GM12892 (cell line): ENCODE measurements at regions not wholly inside any gene's neighbourhood (a gene's known extent, or its start where the extent isn't known, plus 50 kb on each side); places are given as distances from the start of the nearest gene placed in this dataset.
"Not testable (repeated sequence)": the region's sequence is repeated elsewhere in the genome, so short reads cannot be mapped to it uniquely, and the experiment has no call there.

Experiments
- DNase-seq: peaks from one replicate; pipeline ENCODE4 v3.0.0; 2011; ENCODE audit not compliant: insufficient read length
- FAIRE-seq: peaks from 2 replicates; lab custom pipeline; 2011; peaks lifted over from hg19 to GRCh38; lab: Jason Lieb, UNC
- POLR2A ChIP-seq: IDR thresholded peaks from 2 replicates; pipeline ENCODE4 v1.6.1; 2011; ENCODE audit warnings: low read depth, low read length, control low read depth
- POLR2AphosphoS5 ChIP-seq: IDR thresholded peaks from 2 replicates; pipeline ENCODE4 v1.6.1; 2011; ENCODE audit warnings: low read depth, low read length, control low read depth
- TAF1 ChIP-seq: IDR thresholded peaks from 2 replicates; pipeline ENCODE4 v1.6.1; 2011; ENCODE audit warnings: low read depth, mild to moderate bottlenecking, control low read depth, low read length, borderline replicate concordance

GRCh38 chr20:53658322-53658721 is 64.7 kb upstream of the ZNF217 start:
- TF ChIP-seq POLR2AphosphoS5 (no peak), POLR2A (no peak), TAF1 (no peak)
- DNase-seq: no peak
- no peak for FAIRE-seq

- DNase-seq: no peak
- FAIRE-seq: no peak
Observed at GRCh38 chr20:53657732-53658131, 64.1 kb upstream of the ZNF217 start.

GRCh38 chr20:53657279-53657678 is 63.6 kb upstream of the ZNF217 start:
- no peak for TF ChIP-seq TAF1
- TF ChIP-seq POLR2A: no peak
- no peak for TF ChIP-seq POLR2AphosphoS5
- DNase-seq (no peak), FAIRE-seq (no peak)

More at GRCh38 chr20:53657732-53658131, 64.1 kb upstream of the ZNF217 start:
- TF ChIP-seq POLR2AphosphoS5: no peak
- no peak for TF ChIP-seq POLR2A
- TF ChIP-seq TAF1: no peak

GRCh38 chr20:53656293-53657202 is 62.9 kb upstream of the ZNF217 start:
- TF ChIP-seq POLR2AphosphoS5 (no peak), POLR2A (no peak), TAF1 (no peak)
- peak; percentile 24 for FAIRE-seq
- DNase-seq: no peak

- FAIRE-seq (no peak), DNase-seq (no peak)
- TF ChIP-seq TAF1 (no peak), POLR2A (no peak), POLR2AphosphoS5 (no peak)
Observed at GRCh38 chr20:53655625-53656292, 62.1 kb upstream of the ZNF217 start.

GRCh38 chr20:53654932-53655624 is 61.4 kb upstream of the ZNF217 start:
- DNase-seq (no peak), FAIRE-seq (no peak)

GRCh38 chr20:53654521-53654920 is 60.9 kb upstream of the ZNF217 start:
- not testable (repeated sequence) for DNase-seq, FAIRE-seq

More at GRCh38 chr20:53654932-53655624, 61.4 kb upstream of the ZNF217 start:
- no peak for TF ChIP-seq TAF1
- no peak for TF ChIP-seq POLR2A
- no peak for TF ChIP-seq POLR2AphosphoS5

- TF ChIP-seq POLR2AphosphoS5 (no peak), POLR2A (no peak), TAF1 (no peak)
- DNase-seq (no peak), FAIRE-seq (peak; percentile 14)
Observed at GRCh38 chr20:53652859-53653517, 59.3 kb upstream of the ZNF217 start.

GRCh38 chr20:53652090-53652858 is 58.6 kb upstream of the ZNF217 start:
- no peak for DNase-seq
- TF ChIP-seq POLR2AphosphoS5 (no peak; the same call in 1 of the 2 replicates), POLR2A (0 out of 2 replicates have a peak, but pooled peaks have one; percentile 35)
- FAIRE-seq: peak; percentile 77

GRCh38 chr20:53649493-53649892 is 55.9 kb upstream of the ZNF217 start:
- not testable (repeated sequence) for DNase-seq, FAIRE-seq

GRCh38 chr20:53647286-53647821 is 53.7 kb upstream of the ZNF217 start:
- TF ChIP-seq POLR2A (no peak), TAF1 (no peak), POLR2AphosphoS5 (no peak)
- no peak for FAIRE-seq
- no peak for DNase-seq
